KOPT-K1 (cell line): ENCODE measurements at regions not wholly inside any gene's neighbourhood (a gene's known extent, or its start where the extent isn't known, plus 50 kb on each side); places are given as distances from the start of the nearest gene placed in this dataset.

Experiments
- H3K27ac ChIP-seq: fragments of 200-600 bp; sonication (generic); 2 replicates; pipeline ENCODE4 v1.5.1; 2016; ENCODE audit warnings: antibody characterized with exemption, mild to moderate bottlenecking, low read depth, low read length; ENCODE audit not compliant: poor library complexity, severe bottlenecking
- H3K36me3 ChIP-seq: fragments of 200-600 bp; sonication (generic); 2 replicates; pipeline ENCODE4 v1.5.1; 2017; ENCODE audit warnings: antibody characterized with exemption, mild to moderate bottlenecking, low read length, moderate library complexity; ENCODE audit not compliant: insufficient read depth
- H3K9me3 ChIP-seq: fragments of 200-600 bp; sonication (generic); 2 replicates; pipeline ENCODE4 v1.5.1; 2017; ENCODE audit warnings: antibody characterized with exemption, low read length, mild to moderate bottlenecking; ENCODE audit not compliant: insufficient read depth, poor library complexity, severe bottlenecking

- Histone ChIP-seq H3K9me3 (no peaks in the 10 kb centered on the region), H3K27ac (no peak overlapping the region), H3K36me3 (no peaks in the 10 kb centered on the region)
These were observed 359.8 kb upstream of the IRX4 start for GRCh38 chr5:2242539-2242938.

- Histone ChIP-seq H3K9me3 (no peaks in the 10 kb centered on the region), H3K27ac (no peak overlapping the region), H3K36me3 (no peaks in the 10 kb centered on the region)
These were observed 359.1 kb upstream of the IRX4 start for GRCh38 chr5:2241842-2242241.

GRCh38 chr5:2240118-2240904 is 357.6 kb upstream of the IRX4 start:
- no peaks in the 10 kb centered on the region for H3K36me3 ChIP-seq
- no peak overlapping the region for H3K27ac ChIP-seq
- H3K9me3 ChIP-seq, result no peaks in the 10 kb centered on the region

- no peaks in the 10 kb centered on the region for H3K36me3 ChIP-seq
- no peak overlapping the region for H3K27ac ChIP-seq
- no peaks in the 10 kb centered on the region for H3K9me3 ChIP-seq
These were observed 356.6 kb upstream of the IRX4 start for GRCh38 chr5:2239201-2239910.

GRCh38 chr5:2238732-2239131 is 356.0 kb upstream of the IRX4 start:
- Histone ChIP-seq H3K36me3 (no peaks in the 10 kb centered on the region), H3K9me3 (peaks cover 2% of the 10 kb centered on the region), H3K27ac (no peak overlapping the region)

DNA sequence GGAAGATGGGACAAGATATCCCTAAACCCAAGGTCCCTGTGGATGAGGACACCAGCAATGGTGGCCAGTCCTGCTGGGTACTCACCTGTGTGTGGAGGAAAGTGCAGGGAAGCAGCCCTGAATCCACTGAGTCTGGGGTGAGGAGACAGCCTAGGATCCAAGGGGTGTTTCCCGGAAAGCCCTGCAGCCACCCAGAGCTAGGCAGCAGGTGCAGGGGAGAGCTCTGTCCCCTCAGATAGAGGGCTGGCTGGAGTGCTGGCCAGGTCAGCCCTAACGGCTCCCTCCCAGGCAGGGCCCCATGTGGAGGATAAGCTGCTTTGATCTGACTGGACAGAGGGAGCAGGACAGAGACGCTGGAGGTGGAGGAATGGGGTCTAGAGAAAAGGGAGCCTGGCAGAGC is 344.7 kb upstream of the IRX4 start:
- Histone ChIP-seq H3K36me3 (no peaks in the 10 kb centered on the region), H3K9me3 (no peaks in the 10 kb centered on the region), H3K27ac (no peak overlapping the region)

GRCh38 chr5:2224689-2225088 is 342.0 kb upstream of the IRX4 start:
- Histone ChIP-seq H3K36me3 (no peaks in the 10 kb centered on the region), H3K27ac (no peak overlapping the region), H3K9me3 (no peaks in the 10 kb centered on the region)

DNA sequence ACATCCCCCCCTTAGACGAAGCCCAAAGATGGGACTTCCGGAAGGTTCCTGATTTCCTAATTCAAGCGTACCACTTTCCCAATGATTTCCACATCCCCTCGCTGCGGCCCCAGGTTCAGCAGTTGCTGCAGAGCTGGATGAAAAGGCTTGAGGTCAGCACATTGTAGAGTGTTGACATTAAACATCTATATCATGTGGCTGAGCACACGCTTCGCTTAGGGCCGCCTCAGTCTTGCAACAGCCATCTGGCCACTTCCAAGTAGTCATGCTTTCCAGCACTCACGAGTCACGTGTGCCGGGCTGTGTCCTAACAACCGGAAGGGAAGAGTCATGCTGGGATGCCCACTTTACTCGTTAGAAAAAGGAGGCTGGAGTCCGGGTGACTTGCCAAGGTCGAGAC is 340.6 kb upstream of the IRX4 start:
- no peak overlapping the region for H3K27ac ChIP-seq
- no peaks in the 10 kb centered on the region for H3K9me3 ChIP-seq
- no peaks in the 10 kb centered on the region for H3K36me3 ChIP-seq

DNA sequence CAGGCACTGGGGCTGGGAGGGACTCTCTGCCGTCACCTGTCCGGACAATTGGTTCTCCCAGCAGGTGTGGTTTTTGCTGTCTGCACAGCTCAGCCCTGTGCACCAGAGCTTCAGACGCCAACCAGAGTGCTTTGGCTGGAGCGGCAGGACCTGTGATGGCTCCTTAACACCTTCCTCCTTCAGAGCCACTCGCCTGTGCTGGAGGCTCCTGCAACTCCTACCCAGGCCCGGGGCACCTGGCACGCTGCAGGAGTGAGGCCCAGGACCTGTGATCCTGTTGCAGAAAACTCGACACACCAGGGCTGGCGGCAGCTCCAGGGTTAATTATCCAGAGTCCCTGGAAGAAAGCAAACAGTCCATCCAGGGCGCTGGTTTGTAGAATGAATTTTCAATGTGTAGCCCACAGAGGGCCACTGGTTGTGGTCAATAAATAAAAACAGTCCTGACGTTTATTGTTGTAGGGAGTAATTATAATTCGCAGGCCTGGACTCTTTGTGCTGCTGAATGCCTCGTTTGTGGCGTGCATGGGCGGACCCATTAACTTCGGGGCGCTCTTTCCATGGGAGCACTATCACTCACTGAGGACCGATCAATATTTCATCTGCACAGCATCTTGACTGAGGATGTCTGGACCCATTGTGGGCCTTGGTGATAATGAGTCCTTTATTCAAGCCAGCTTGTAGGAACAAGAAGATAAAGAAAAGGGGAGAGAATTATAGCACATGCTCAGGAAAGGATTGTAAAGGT is 339.7 kb upstream of the IRX4 start:
- H3K36me3 ChIP-seq, result no peaks in the 10 kb centered on the region
- H3K27ac ChIP-seq, result no peak overlapping the region
- H3K9me3 ChIP-seq, result no peaks in the 10 kb centered on the region

DNA sequence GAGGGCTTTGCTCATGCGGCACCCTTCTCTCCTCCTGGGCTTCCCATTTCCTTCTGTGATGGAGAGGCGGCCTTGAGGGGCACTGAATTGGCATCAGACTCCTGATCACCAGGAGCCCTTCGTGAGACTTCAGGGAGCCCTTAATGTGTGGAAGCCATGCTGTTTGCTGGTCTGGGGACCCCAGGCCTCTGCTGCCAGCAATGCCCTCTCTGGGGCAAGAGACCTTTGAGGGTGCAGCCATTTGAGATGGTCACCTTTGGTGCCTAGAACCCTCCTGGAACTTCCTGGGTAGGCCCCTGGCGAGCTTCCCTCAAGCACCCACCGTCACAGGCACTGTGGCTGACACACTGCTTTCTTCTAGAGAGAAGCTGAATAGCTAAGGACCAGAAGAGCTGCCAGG is 338.7 kb upstream of the IRX4 start:
- no peak overlapping the region for H3K27ac ChIP-seq
- no peaks in the 10 kb centered on the region for H3K9me3 ChIP-seq
- no peaks in the 10 kb centered on the region for H3K36me3 ChIP-seq

- Histone ChIP-seq H3K9me3 (no peaks in the 10 kb centered on the region), H3K36me3 (no peaks in the 10 kb centered on the region)
These were observed 338.0 kb upstream of the IRX4 start for GRCh38 chr5:2220741-2221140.

DNA sequence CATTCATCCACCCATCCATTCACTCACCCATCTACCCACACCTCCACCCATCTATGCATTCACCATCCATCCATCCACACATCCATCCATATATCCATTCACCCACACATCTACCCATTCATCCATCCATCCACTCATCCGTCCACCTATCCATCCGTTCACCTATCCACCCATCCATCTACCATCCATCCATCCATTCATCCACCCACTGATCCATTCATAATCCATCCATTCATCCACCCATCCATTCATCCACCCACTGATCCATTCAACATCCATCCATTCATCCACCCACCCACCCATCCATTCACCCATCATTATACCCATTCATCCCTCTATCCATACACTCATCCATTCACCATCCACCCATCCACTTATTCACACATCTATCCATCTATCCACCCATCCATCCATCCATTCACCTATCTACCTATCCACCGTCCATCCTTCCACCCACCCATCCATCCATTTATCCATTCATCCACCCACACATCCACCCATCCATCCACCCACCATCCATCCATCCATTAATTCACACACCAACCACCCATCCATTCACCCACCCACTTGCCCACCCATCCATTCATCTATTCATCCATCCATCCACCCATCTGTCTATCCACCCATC is 336.5 kb upstream of the IRX4 start:
- H3K9me3 ChIP-seq, result no peaks in the 10 kb centered on the region

More at GRCh38 chr5:2220741-2221140, 338.0 kb upstream of the IRX4 start:
- H3K27ac ChIP-seq, result no peak overlapping the region

DNA sequence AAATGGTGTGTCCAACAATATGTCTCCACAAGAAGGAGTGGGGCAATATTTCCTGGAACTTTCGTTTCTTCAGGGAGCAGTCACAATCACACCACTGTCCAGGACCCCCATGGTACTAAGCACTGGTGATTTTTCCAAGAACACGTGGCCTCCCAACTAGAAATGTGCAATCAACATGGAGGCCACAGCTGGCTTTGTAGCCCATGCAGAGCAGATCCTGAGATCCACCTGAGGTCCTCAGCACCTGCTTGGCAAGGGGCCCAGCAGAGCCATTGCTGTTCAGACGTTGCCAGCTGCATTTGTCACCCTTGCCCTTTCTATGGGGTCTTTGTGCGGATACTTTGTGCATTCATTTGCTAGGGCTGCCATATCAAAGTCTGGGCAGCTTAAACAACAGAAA is 334.5 kb upstream of the IRX4 start:
- H3K9me3 ChIP-seq, result no peaks in the 10 kb centered on the region
- no peaks in the 10 kb centered on the region for H3K36me3 ChIP-seq
- no peak overlapping the region for H3K27ac ChIP-seq

More for the DNA sequence above, 336.5 kb upstream of the IRX4 start:
- no peaks in the 10 kb centered on the region for H3K36me3 ChIP-seq
- no peak overlapping the region for H3K27ac ChIP-seq

DNA sequence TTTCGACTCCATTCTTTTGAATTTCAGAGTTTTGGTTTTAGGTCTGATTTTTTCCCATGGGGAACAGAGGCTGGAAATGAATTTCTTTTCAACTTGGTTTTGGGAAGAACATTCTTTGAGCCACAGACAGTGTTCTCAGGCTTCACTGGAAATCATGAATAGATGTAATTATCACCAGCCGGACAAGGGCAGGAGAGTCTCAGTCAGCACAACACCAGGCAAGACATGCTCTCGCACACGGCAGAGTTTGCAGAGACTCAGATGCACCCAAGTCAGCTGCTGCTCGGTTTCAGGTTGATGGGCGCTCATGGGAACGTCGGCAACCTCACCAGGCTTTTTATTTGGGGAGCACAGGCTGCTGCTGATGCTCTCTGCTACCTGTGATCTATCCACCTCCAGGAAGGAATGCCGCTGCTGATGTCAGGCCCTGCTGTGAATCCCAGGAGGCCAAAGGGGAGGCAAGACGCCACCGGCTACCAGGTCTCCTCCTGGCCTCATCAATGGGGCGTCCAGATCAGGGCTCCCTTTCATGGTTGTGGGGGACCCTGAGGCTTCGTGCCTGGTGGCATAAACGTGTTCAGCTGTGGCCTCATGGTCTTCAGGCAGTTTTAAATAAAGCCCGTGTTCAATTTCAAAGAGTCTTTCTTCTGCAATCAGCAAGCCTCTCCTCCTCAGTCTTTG is 332.3 kb upstream of the IRX4 start:
- H3K36me3 ChIP-seq, result no peaks in the 10 kb centered on the region
- H3K9me3 ChIP-seq, result no peaks in the 10 kb centered on the region
- no peak overlapping the region for H3K27ac ChIP-seq
